SU-DHL-6 (cell line): ENCODE measurements at regions not wholly inside any gene's neighbourhood (a gene's known extent, or its start where the extent isn't known, plus 50 kb on each side); places are given as distances from the start of the nearest gene placed in this dataset.

ENCODE experiments used
- H2AFZ ChIP-seq: fragments of 200-600 bp; sonication (generic); 2 replicates; pipeline ENCODE4 v1.6.1; 2014; ENCODE audit warnings: low read depth, mild to moderate bottlenecking, moderate library complexity, mixed read lengths, antibody characterized with exemption, low read length; ENCODE audit not compliant: severe bottlenecking
- H3F3A ChIP-seq: fragments of 200-600 bp; shearing (Covaris generic); 2 replicates; pipeline ENCODE4 v1.6.0; 2016; ENCODE audit warnings: antibody characterized with exemption, mild to moderate bottlenecking; ENCODE audit not compliant: insufficient read depth
- H3K27ac ChIP-seq: fragments of 200-600 bp; sonication (generic); 2 replicates; pipeline ENCODE4 v1.5.1; 2016; ENCODE audit warnings: low read depth, mild to moderate bottlenecking, low read length, moderate library complexity, mixed read lengths
- H3K27me3 ChIP-seq: fragments of 200-600 bp; sonication (generic), shearing (Covaris generic); 2 replicates; pipeline ENCODE4 v1.6.0; 2014; ENCODE audit warnings: mild to moderate bottlenecking, low read length
- H3K36me3 ChIP-seq: fragments of 200-600 bp; sonication (generic); 2 replicates; pipeline ENCODE4 v1.6.1; 2014; ENCODE audit warnings: mild to moderate bottlenecking, low read length, mixed read lengths
- H3K4me2 ChIP-seq: fragments of 300-600, 200-600 bp; shearing (Covaris generic), sonication (generic); 2 replicates; pipeline ENCODE4 v1.6.0; 2014; ENCODE audit warnings: low read length, low read depth, mild to moderate bottlenecking; ENCODE audit not compliant: poor library complexity, severe bottlenecking
- H3K4me3 ChIP-seq: fragments of 200-600 bp; sonication (generic); 2 replicates; pipeline ENCODE4 v1.5.1; 2014; ENCODE audit warnings: antibody characterized with exemption, low read length, mild to moderate bottlenecking, mixed read lengths; ENCODE audit not compliant: insufficient read depth, poor library complexity, severe bottlenecking
- H3K79me2 ChIP-seq: fragments of 200-600 bp; sonication (generic); 2 replicates; pipeline ENCODE4 v1.6.1; 2014; ENCODE audit warnings: mild to moderate bottlenecking, low read length, moderate library complexity; ENCODE audit not compliant: insufficient read depth
- H3K9ac ChIP-seq: fragments of 200-600 bp; sonication (generic); 2 replicates; pipeline ENCODE4 v1.7.0; 2014; ENCODE audit warnings: mild to moderate bottlenecking, low read length
- H3K9me2 ChIP-seq: fragments of 200-600 bp; sonication (generic); replicated peaks from 2 replicates; pipeline ENCODE4 v1.6.1; 2014; ENCODE audit warnings: low read length; ENCODE audit not compliant: insufficient read depth
- H3K9me3 ChIP-seq: fragments of 200-600 bp; sonication (generic); 2 replicates; pipeline ENCODE4 v1.6.1; 2014; ENCODE audit warnings: low read length, mixed read lengths; ENCODE audit not compliant: insufficient read depth
- H4K20me1 ChIP-seq: fragments of 200-600 bp; sonication (generic); 2 replicates; pipeline ENCODE4 v1.6.1; 2014; ENCODE audit warnings: low read depth, mild to moderate bottlenecking, antibody characterized with exemption, low read length, moderate library complexity, mixed read lengths
- CTCF ChIP-seq: fragments of 200-600 bp; sonication (generic); IDR thresholded peaks from one replicate; pipeline ENCODE4 v1.5.1; 2017; ENCODE audit warnings: antibody characterized with exemption, mild to moderate bottlenecking, low read length, moderate library complexity; ENCODE audit not compliant: insufficient read depth, poor library complexity, severe bottlenecking
- EZH2phosphoT487 ChIP-seq: fragments of 200-600 bp; sonication (generic), shearing (Covaris generic); conservative IDR thresholded peaks from 2 replicates; pipeline ENCODE4 v1.6.1; 2018; ENCODE audit warnings: mild to moderate bottlenecking, antibody characterized with exemption, low read length, moderate library complexity, mixed read lengths

GRCh38 chr16:75987323-75987722 lies 261.0 kb upstream of the CPHXL start:
- Histone ChIP-seq H3K4me2 (no peak overlapping the region), H2AFZ (no peak overlapping the region), H3K4me3 (no peak overlapping the region), H3K27ac (no peak overlapping the region), H3K36me3 (no peaks in the 10 kb centered on the region), H3K9ac (no peak overlapping the region), H3F3A (no peaks in the 10 kb centered on the region), H3K9me3 (no peaks in the 10 kb centered on the region), H4K20me1 (no peaks in the 10 kb centered on the region), H3K79me2 (no peaks in the 10 kb centered on the region), H3K9me2 (no peaks in the 10 kb centered on the region), H3K27me3 (no peaks in the 10 kb centered on the region)
- TF ChIP-seq CTCF (no peak), EZH2phosphoT487 (no peak)

- Histone ChIP-seq H3K4me2 (no peak overlapping the region), H3F3A (no peaks in the 10 kb centered on the region), H3K36me3 (no peaks in the 10 kb centered on the region), H4K20me1 (no peaks in the 10 kb centered on the region), H3K9ac (no peak overlapping the region), H3K9me2 (no peaks in the 10 kb centered on the region; the same call in 1 of the 2 replicates), H3K27me3 (no peaks in the 10 kb centered on the region), H3K4me3 (no peak overlapping the region), H3K79me2 (no peaks in the 10 kb centered on the region), H3K9me3 (no peaks in the 10 kb centered on the region), H3K27ac (no peak overlapping the region), H2AFZ (no peak overlapping the region)
- TF ChIP-seq EZH2phosphoT487 (no peak), CTCF (no peak)
Measured at GRCh38 chr16:75996491-75996890, 270.2 kb upstream of the CPHXL start.

GRCh38 chr16:75997606-75998005 lies 271.3 kb upstream of the CPHXL start:
- Histone ChIP-seq H3K9me3 (no peaks in the 10 kb centered on the region), H3K27me3 (no peaks in the 10 kb centered on the region), H3K27ac (no peak overlapping the region), H3K4me2 (no peak overlapping the region), H3K36me3 (no peaks in the 10 kb centered on the region), H3F3A (no peaks in the 10 kb centered on the region), H2AFZ (no peak overlapping the region), H3K79me2 (no peaks in the 10 kb centered on the region), H4K20me1 (no peaks in the 10 kb centered on the region), H3K9ac (no peak overlapping the region), H3K4me3 (no peak overlapping the region), H3K9me2 (no peaks in the 10 kb centered on the region; the same call in 1 of the 2 replicates)
- TF ChIP-seq EZH2phosphoT487 (no peak), CTCF (no peak)

GRCh38 chr16:76007645-76008044 lies 269.6 kb upstream of the CNTNAP4 start:
- H4K20me1 ChIP-seq: no peaks in the 10 kb centered on the region
- H3K4me3 ChIP-seq: no peak overlapping the region
- H3F3A ChIP-seq: no peaks in the 10 kb centered on the region
- no peaks in the 10 kb centered on the region for H3K36me3 ChIP-seq
- no peak overlapping the region for H3K4me2 ChIP-seq
- TF ChIP-seq EZH2phosphoT487: no peak
- no peak for TF ChIP-seq CTCF
- H3K79me2 ChIP-seq: no peaks in the 10 kb centered on the region
- no peak overlapping the region for H3K27ac ChIP-seq
- no peaks in the 10 kb centered on the region for H3K27me3 ChIP-seq
- no peak overlapping the region for H2AFZ ChIP-seq
- H3K9ac ChIP-seq: no peak overlapping the region
- no peaks in the 10 kb centered on the region for H3K9me2 ChIP-seq
- no peaks in the 10 kb centered on the region for H3K9me3 ChIP-seq
